Fibroblast of lung (primary cell): ENCODE measurements at regions not wholly inside any gene's neighbourhood (a gene's known extent, or its start where the extent isn't known, plus 50 kb on each side); places are given as distances from the start of the nearest gene placed in this dataset.

Experiments
- EZH2 ChIP-seq: IDR thresholded peaks from 2 replicates; pipeline ENCODE4 v1.5.1; 2012; ENCODE audit warnings: low read length, control low read depth, mild to moderate bottlenecking; ENCODE audit errors: missing control alignments
- TF ChIP-seq, protein P1 (sequence below), 2 donors: IDR thresholded peaks in 1 of 2; conservative IDR thresholded peaks in 1 of 2; 1 replicate in 1 of 2; 2 replicates in 1 of 2; pipeline ENCODE4 v1.5.1; 2011 to 2012; ENCODE audit warnings: low read length in 2 of 2, control low read depth in 1 of 2, inconsistent platforms in 1 of 2, low read depth in 1 of 2, mild to moderate bottlenecking in 1 of 2

DNA sequence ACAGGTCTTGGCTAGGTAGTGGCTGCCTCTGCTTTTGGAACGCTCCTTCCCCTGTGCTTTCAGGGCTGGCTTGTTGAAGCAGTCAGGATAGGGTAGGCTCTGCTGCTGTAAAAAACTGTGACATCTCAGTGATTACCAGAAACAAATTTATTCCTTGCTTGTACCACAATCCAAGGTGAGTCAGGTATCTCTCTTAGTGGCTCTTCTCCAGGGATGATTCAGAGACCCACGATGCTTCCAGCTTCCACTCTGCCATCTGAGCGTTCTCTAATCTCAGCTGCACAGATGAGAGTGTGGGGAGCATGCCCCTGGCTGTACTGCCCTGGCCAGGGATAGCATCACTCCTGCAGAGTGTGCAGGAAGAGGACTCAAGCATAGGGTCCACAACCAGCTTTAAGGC, 174.9 kb downstream of the VAPA start:
- TF ChIP-seq, protein P1, sequence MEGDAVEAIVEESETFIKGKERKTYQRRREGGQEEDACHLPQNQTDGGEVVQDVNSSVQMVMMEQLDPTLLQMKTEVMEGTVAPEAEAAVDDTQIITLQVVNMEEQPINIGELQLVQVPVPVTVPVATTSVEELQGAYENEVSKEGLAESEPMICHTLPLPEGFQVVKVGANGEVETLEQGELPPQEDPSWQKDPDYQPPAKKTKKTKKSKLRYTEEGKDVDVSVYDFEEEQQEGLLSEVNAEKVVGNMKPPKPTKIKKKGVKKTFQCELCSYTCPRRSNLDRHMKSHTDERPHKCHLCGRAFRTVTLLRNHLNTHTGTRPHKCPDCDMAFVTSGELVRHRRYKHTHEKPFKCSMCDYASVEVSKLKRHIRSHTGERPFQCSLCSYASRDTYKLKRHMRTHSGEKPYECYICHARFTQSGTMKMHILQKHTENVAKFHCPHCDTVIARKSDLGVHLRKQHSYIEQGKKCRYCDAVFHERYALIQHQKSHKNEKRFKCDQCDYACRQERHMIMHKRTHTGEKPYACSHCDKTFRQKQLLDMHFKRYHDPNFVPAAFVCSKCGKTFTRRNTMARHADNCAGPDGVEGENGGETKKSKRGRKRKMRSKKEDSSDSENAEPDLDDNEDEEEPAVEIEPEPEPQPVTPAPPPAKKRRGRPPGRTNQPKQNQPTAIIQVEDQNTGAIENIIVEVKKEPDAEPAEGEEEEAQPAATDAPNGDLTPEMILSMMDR (conservative IDR thresholded peaks at IDR 0.05 in 1 of 2, IDR thresholded peaks at IDR 0.05 in 1 of 2; ENCODE audit: low read depth in 1 of 2, low read length in 2 of 2), result no peak
- TF ChIP-seq EZH2, result no peak
